ENCODE measurements at regions not wholly inside any gene's neighbourhood (a gene's known extent, or its start where the extent isn't known, plus 50 kb on each side); places are given as distances from the start of the nearest gene placed in this dataset.
A peak's percentile ranks its signal among the peaks of the same experiment; 100 is the strongest.

- DNase-seq (ENCODE audit: low read depth): no peak
- TF ChIP-seq, protein P1, sequence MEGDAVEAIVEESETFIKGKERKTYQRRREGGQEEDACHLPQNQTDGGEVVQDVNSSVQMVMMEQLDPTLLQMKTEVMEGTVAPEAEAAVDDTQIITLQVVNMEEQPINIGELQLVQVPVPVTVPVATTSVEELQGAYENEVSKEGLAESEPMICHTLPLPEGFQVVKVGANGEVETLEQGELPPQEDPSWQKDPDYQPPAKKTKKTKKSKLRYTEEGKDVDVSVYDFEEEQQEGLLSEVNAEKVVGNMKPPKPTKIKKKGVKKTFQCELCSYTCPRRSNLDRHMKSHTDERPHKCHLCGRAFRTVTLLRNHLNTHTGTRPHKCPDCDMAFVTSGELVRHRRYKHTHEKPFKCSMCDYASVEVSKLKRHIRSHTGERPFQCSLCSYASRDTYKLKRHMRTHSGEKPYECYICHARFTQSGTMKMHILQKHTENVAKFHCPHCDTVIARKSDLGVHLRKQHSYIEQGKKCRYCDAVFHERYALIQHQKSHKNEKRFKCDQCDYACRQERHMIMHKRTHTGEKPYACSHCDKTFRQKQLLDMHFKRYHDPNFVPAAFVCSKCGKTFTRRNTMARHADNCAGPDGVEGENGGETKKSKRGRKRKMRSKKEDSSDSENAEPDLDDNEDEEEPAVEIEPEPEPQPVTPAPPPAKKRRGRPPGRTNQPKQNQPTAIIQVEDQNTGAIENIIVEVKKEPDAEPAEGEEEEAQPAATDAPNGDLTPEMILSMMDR (IDR thresholded peaks at IDR 0.05; ENCODE audit: low read length, missing control alignments): no peak
- no peak overlapping the region for H3K4me3 ChIP-seq (replicated peaks; ENCODE audit: low read depth, low read length)
Observed at GRCh38 chr1:17979815-17980214, 127.8 kb upstream of the IGSF21 start.

DNA sequence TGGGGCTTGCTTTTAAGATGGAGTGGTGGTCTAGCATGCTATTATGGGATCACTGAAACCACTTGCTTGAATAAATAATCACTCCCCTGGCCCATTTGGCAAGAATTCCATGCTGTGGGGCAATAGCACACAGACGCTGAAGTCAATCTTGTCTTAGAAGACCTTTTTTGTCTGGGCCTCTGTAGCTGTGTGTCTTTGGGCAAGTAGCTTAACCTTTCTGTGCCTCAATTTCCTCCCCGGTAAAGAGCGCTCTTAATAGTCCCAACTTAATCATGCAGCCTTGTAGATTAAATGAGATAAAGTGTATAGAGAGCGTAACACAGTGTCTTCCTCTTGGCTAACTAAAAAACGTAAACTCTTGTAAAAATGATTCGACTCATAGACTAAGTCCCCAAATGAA lies 125.4 kb upstream of the IGSF21 start:
- no peak overlapping the region for H3K4me3 ChIP-seq (replicated peaks; ENCODE audit: low read depth, low read length)
- DNase-seq (ENCODE audit: low read depth): no peak
- TF ChIP-seq, protein P1 (IDR thresholded peaks at IDR 0.05; ENCODE audit: low read length, missing control alignments): no peak

DNA sequence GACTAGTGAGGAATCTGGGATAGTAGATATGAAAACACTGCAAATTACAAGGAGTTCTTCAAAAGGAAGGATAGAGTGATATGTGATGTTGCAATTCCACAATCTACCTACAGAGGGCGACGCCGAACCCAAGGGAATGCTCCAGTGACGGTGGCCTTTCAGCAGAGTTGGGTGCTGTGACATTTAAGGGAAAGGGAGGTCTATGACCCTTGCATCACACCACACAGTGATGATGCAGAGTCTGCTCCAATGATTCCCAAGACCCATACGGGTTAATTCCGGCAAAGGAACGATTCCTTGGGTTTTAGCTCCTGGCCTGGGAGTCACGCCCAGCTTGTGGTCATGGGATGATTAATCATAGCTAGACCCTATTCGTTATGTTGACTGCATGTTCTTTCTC lies 123.0 kb upstream of the IGSF21 start:
- TF ChIP-seq, protein P1 (IDR thresholded peaks at IDR 0.05; ENCODE audit: low read length, missing control alignments): peak; percentile 36
- peak; percentile 2 for DNase-seq (ENCODE audit: low read depth)
- H3K4me3 ChIP-seq (replicated peaks; ENCODE audit: low read depth, low read length): no peak overlapping the region

DNA sequence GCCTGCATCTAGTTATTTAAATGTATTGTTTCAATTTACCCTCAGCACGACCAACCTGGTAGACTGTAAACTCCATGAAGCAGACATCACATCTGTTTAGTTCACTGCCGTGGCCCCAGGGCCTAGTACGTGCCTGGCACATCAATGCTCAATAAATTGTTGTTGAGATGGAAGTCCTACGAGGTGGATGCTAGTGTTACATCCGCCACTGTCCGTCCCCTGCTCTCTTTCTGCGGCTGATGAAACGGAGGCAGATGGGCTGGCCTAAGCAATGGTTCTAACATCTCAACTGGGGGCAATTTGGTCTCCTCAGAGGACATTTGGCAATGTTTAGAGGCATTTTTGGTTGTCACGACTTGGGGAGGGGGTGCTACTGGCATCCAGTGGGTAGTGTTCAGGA lies 121.4 kb upstream of the IGSF21 start:
- no peak for DNase-seq (ENCODE audit: low read depth)
- H3K4me3 ChIP-seq (replicated peaks; ENCODE audit: low read depth, low read length): no peak overlapping the region
- TF ChIP-seq, protein P1 (IDR thresholded peaks at IDR 0.05; ENCODE audit: low read length, missing control alignments): no peak

DNA sequence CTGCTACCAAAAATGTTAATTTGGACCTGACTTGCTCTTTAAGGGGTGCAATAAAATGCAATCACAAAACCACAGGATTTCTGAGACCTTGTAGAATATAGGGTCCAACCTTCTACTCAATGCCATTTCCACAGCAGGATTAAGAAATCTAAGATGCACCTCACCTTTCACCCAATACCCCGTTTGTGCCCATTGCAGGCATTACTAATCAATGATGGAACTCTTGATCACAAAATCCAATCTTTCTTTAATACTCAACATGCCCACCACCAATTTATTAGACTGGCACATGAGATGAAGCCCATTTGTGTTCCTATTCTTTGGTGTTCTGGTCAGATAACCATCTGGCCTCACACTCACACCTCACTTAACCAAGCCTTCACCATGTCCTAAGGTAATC lies 117.2 kb upstream of the IGSF21 start:
- DNase-seq (ENCODE audit: low read depth): no peak
- H3K4me3 ChIP-seq (replicated peaks; ENCODE audit: low read depth, low read length): no peak overlapping the region
- TF ChIP-seq, protein P1 (IDR thresholded peaks at IDR 0.05; ENCODE audit: low read length, missing control alignments): no peak

DNA sequence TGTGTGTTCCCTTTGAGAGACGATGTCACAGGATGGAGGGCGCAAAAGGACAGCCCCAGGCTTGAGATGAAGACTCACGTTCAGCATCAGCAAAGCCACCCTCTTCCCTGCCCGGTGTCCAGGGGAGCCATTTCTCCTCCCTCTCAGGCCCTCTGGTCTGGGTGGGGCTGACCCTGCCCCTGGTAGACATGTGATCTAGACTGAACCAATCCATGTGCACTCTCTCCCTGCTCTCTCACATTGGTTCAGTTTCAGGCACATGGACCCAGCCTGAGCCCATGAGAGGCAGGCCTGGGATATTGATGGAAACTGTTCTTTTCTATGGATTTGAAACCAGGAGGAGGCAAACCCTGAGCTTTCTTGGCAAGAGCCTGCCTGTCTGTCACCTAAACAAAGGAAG lies 115.6 kb upstream of the IGSF21 start:
- TF ChIP-seq, protein P1 (IDR thresholded peaks at IDR 0.05; ENCODE audit: low read length, missing control alignments): no peak
- no peak overlapping the region for H3K4me3 ChIP-seq (replicated peaks; ENCODE audit: low read depth, low read length)
- no peak for DNase-seq (ENCODE audit: low read depth)

DNA sequence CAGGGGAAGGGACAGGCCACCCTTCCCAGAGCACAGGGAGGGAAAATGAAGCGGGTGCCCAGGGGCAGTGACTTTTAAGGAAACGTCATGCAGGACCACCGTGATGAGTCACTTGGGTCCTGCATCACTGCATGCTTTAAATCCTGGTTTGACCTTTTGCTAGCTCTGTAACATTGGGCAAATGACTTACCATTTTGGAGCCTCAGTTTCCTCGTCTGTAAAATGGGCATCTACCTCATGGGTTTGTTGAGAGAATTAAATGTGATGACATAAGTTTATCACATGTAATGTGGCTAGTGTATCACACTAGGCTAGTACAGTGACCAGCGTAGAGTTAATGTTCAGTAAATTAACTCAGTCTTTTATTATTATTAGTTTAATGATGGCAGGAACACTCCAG lies 114.8 kb upstream of the IGSF21 start:
- no peak for DNase-seq (ENCODE audit: low read depth)
- H3K4me3 ChIP-seq (replicated peaks; ENCODE audit: low read depth, low read length): no peak overlapping the region
- TF ChIP-seq, protein P1 (IDR thresholded peaks at IDR 0.05; ENCODE audit: low read length, missing control alignments): no peak

Data from fibroblast of pulmonary artery (primary cell).